Mesendoderm (in vitro differentiated cells): ENCODE measurements at regions not wholly inside any gene's neighbourhood (a gene's known extent, or its start where the extent isn't known, plus 50 kb on each side); places are given as distances from the start of the nearest gene placed in this dataset.

ENCODE experiments used
- DNase-seq: peaks from one replicate; pipeline ENCODE4 v3.0.0; 2013
- H2AK5ac ChIP-seq: 2 replicates; pipeline ENCODE4 v1.6.1; 2013; ENCODE audit warnings: low read length, inconsistent platforms
- H2BK120ac ChIP-seq: 2 replicates; pipeline ENCODE4 v1.6.1; 2013; ENCODE audit warnings: low read depth, mild to moderate bottlenecking, low read length, moderate library complexity, mixed read lengths
- H2BK15ac ChIP-seq: replicated peaks from 2 replicates; pipeline ENCODE4 v1.6.1; 2013; ENCODE audit warnings: low read depth, mild to moderate bottlenecking, moderate library complexity
- H2BK5ac ChIP-seq: 2 replicates; pipeline ENCODE4 v1.6.1; 2013; ENCODE audit warnings: low read length, inconsistent platforms
- H3K18ac ChIP-seq: 2 replicates; pipeline ENCODE4 v1.6.1; 2013; ENCODE audit warnings: mild to moderate bottlenecking, low read length, mixed read lengths
- H3K23ac ChIP-seq: one replicate; pipeline ENCODE4 v1.6.1; 2013; ENCODE audit warnings: low read length
- H3K27ac ChIP-seq: 2 replicates; pipeline ENCODE4 v1.5.1; 2013; ENCODE audit warnings: low read depth, mild to moderate bottlenecking, inconsistent platforms, low read length, moderate library complexity
- H3K27me3 ChIP-seq: 2 replicates; pipeline ENCODE4 v1.6.1; 2013; ENCODE audit warnings: low read length, control low read depth, mild to moderate bottlenecking, inconsistent platforms; ENCODE audit not compliant: insufficient read depth, poor library complexity
- H3K36me3 ChIP-seq: 2 replicates; pipeline ENCODE4 v1.6.1; 2013; ENCODE audit warnings: low read length, inconsistent platforms; ENCODE audit not compliant: control insufficient read depth, insufficient read depth
- H3K4ac ChIP-seq: one replicate; pipeline ENCODE4 v1.6.1; 2013; ENCODE audit warnings: low read depth, mild to moderate bottlenecking, low read length, moderate library complexity
- H3K4me1 ChIP-seq: 2 replicates; pipeline ENCODE4 v1.6.1; 2013; ENCODE audit warnings: low read depth, low read length, inconsistent platforms; ENCODE audit not compliant: control insufficient read depth
- H3K4me2 ChIP-seq: 2 replicates; pipeline ENCODE4 v1.6.1; 2013; ENCODE audit warnings: low read length
- H3K4me3 ChIP-seq: 2 replicates; pipeline ENCODE4 v1.5.1; 2013; ENCODE audit warnings: mild to moderate bottlenecking, low read length
- H3K56ac ChIP-seq: one replicate; pipeline ENCODE4 v1.6.1; 2013; ENCODE audit warnings: low read length
- H3K79me1 ChIP-seq: 2 replicates; pipeline ENCODE4 v1.6.1; 2013; ENCODE audit warnings: low read length, inconsistent platforms
- H3K79me2 ChIP-seq: 2 replicates; pipeline ENCODE4 v1.6.1; 2013; ENCODE audit warnings: mild to moderate bottlenecking, low read length; ENCODE audit not compliant: control insufficient read depth, insufficient read depth
- H3K9ac ChIP-seq: 2 replicates; pipeline ENCODE4 v1.6.1; 2013; ENCODE audit warnings: low read length, inconsistent platforms
- H4K5ac ChIP-seq: one replicate; pipeline ENCODE4 v1.6.1; 2013; ENCODE audit warnings: low read length
- H4K8ac ChIP-seq: one replicate; pipeline ENCODE4 v1.6.1; 2013; ENCODE audit warnings: low read depth, mild to moderate bottlenecking, control low read depth, low read length, moderate library complexity
- WGBS: extraction: QIAGEN DNeasy Blood & Tissue Kit; methylation state at CpG from one replicate; pipeline ENCODE4 v1.1.7; 2013; ENCODE audit warnings: low lambda C conversion rate, missing lambda C conversion rate; ENCODE audit not compliant: insufficient coverage; ENCODE audit errors: extremely low coverage; 5-methylcytosine and 5-hydroxymethylcytosine counted together

DNA sequence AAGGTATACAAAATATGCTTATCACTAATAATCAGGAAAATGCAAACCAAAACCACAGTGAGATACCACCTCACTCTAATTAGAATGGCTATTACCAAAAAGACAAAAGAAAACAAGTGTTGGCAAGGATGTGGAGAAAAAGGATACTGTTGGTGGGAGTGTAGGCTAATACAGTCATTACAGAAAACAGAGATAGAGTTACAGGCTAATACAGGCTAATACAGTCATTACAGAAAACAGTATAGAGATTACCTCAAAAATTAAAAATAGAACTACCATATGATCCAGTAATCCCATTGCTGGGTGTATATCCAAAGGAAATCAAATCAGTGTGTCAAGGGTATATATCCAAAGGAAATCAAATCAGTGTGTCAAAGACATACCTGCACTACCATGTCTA lies 238.4 kb downstream of the PLPP3 start:
- no peak overlapping the region for H3K9ac ChIP-seq
- no peak overlapping the region for H2BK5ac ChIP-seq
- no peak overlapping the region for H2AK5ac ChIP-seq
- no peaks in the 10 kb centered on the region for H3K79me1 ChIP-seq
- H4K8ac ChIP-seq = no peak overlapping the region
- no peak overlapping the region for H2BK15ac ChIP-seq
- no peak overlapping the region for H3K56ac ChIP-seq
- H3K27ac ChIP-seq = no peak overlapping the region
- H3K4me1 ChIP-seq = no peaks in the 10 kb centered on the region
- H3K23ac ChIP-seq = no peak overlapping the region
- H3K79me2 ChIP-seq = no peaks in the 10 kb centered on the region
- no peaks in the 10 kb centered on the region for H3K27me3 ChIP-seq
- H4K5ac ChIP-seq = no peak overlapping the region
- H2BK120ac ChIP-seq = no peak overlapping the region
- no peak overlapping the region for H3K4ac ChIP-seq
- no peak overlapping the region for H3K4me3 ChIP-seq
- H3K4me2 ChIP-seq = no peak overlapping the region
- no peaks in the 10 kb centered on the region for H3K36me3 ChIP-seq
- no peak for DNase-seq
- no peak overlapping the region for H3K18ac ChIP-seq

- Histone ChIP-seq H3K56ac (no peak overlapping the region), H4K5ac (no peak overlapping the region), H3K27ac (no peak overlapping the region), H3K79me2 (no peaks in the 10 kb centered on the region), H3K4me2 (no peak overlapping the region), H3K36me3 (no peaks in the 10 kb centered on the region), H3K27me3 (no peaks in the 10 kb centered on the region), H3K4me3 (no peak overlapping the region), H3K79me1 (no peaks in the 10 kb centered on the region), H2BK120ac (no peak overlapping the region), H3K4me1 (no peaks in the 10 kb centered on the region), H3K18ac (no peak overlapping the region), H2BK15ac (no peak overlapping the region), H3K23ac (no peak overlapping the region), H3K4ac (no peak overlapping the region), H4K8ac (no peak overlapping the region), H2BK5ac (no peak overlapping the region), H3K9ac (no peak overlapping the region), H2AK5ac (no peak overlapping the region)
- DNase-seq = no peak
- no CpG with 5 or more reads among the region's 6 CpGs for WGBS
These were observed 239.4 kb downstream of the PLPP3 start for GRCh38 chr1:56339786-56340465.

DNA sequence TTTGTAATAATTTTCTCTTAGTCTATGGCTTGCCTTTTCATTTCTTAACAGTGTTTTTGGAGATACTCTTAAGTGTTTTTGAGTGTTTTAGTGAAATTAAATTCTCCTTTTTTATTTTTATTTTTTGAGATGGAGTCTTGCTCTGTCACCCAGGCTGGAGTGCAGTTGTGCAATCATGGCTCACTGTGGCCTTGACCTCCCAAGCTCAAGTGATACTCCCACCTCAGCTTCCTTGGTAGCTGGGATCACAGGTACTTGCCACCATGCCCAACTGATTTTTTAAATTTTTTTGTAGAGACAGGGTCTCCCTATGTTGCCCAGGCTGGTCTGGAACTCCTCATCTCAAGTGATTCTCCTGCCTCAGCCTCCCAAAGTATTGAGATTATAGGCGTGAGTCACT lies 240.3 kb downstream of the PLPP3 start:
- Histone ChIP-seq H3K23ac (no peak overlapping the region), H3K4me2 (no peak overlapping the region), H3K9ac (no peak overlapping the region), H3K4ac (no peak overlapping the region), H3K4me1 (no peaks in the 10 kb centered on the region), H3K4me3 (no peak overlapping the region), H3K56ac (no peak overlapping the region), H4K5ac (no peak overlapping the region), H3K79me1 (no peaks in the 10 kb centered on the region), H3K18ac (no peak overlapping the region), H3K36me3 (no peaks in the 10 kb centered on the region), H2BK120ac (no peak overlapping the region), H4K8ac (no peak overlapping the region), H2BK5ac (no peak overlapping the region), H3K27me3 (no peaks in the 10 kb centered on the region), H3K79me2 (no peaks in the 10 kb centered on the region), H2AK5ac (no peak overlapping the region), H3K27ac (no peak overlapping the region), H2BK15ac (no peak overlapping the region)
- no peak for DNase-seq
- no CpG with 5 or more reads among the region's 1 CpG for whole genome bisulfite sequencing

DNA sequence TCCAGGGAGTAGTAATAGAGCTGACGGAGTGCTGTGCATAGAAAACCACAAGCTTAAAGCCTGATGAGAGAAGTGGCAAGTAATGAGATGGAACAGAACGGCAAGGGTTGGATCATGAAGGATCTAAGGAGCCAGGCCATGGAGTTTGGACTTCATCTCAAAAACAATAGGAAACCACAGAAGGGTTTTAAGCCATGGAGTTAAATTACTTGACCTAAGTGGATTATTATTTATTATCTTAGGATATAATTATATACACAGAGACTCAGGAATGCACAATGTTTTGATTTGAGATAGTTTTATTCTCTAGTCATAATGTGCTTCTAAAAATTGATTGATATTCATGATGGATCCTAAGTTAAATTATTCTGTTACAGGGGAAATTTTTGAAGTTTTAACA lies 242.4 kb downstream of the PLPP3 start:
- H3K27me3 ChIP-seq = no peaks in the 10 kb centered on the region
- H3K56ac ChIP-seq = no peak overlapping the region
- no peak overlapping the region for H3K9ac ChIP-seq
- DNase-seq = no peak
- H3K4me3 ChIP-seq = no peak overlapping the region
- no peak overlapping the region for H2BK120ac ChIP-seq
- H3K4me1 ChIP-seq = no peaks in the 10 kb centered on the region
- H3K27ac ChIP-seq = no peak overlapping the region
- H2BK5ac ChIP-seq = no peak overlapping the region
- H2AK5ac ChIP-seq = no peak overlapping the region
- H4K5ac ChIP-seq = no peak overlapping the region
- no peak overlapping the region for H2BK15ac ChIP-seq
- H3K79me1 ChIP-seq = no peaks in the 10 kb centered on the region
- no CpG with 5 or more reads among the region's 2 CpGs for WGBS
- H3K4ac ChIP-seq = no peak overlapping the region
- no peak overlapping the region for H3K23ac ChIP-seq
- no peak overlapping the region for H3K4me2 ChIP-seq
- H3K18ac ChIP-seq = no peak overlapping the region
- H3K36me3 ChIP-seq = no peaks in the 10 kb centered on the region
- H4K8ac ChIP-seq = no peak overlapping the region
- no peaks in the 10 kb centered on the region for H3K79me2 ChIP-seq

GRCh38 chr1:56335394-56335793 lies 244.0 kb downstream of the PLPP3 start:
- Histone ChIP-seq H3K4me3 (no peak overlapping the region), H3K9ac (no peak overlapping the region), H3K4ac (no peak overlapping the region), H3K56ac (no peak overlapping the region), H3K79me1 (no peaks in the 10 kb centered on the region), H4K5ac (no peak overlapping the region), H4K8ac (no peak overlapping the region), H2AK5ac (no peak overlapping the region), H2BK120ac (no peak overlapping the region), H3K36me3 (no peaks in the 10 kb centered on the region), H3K4me1 (no peaks in the 10 kb centered on the region), H3K18ac (no peak overlapping the region), H3K27me3 (no peaks in the 10 kb centered on the region), H3K4me2 (no peak overlapping the region), H2BK15ac (no peak overlapping the region), H3K27ac (no peak overlapping the region), H3K79me2 (no peaks in the 10 kb centered on the region), H3K23ac (no peak overlapping the region), H2BK5ac (no peak overlapping the region)
- DNase-seq = no peak
- WGBS = no CpG with 5 or more reads among the region's 1 CpG

GRCh38 chr1:56334047-56334446 lies 245.3 kb downstream of the PLPP3 start:
- Histone ChIP-seq H4K5ac (no peak overlapping the region), H3K79me1 (no peaks in the 10 kb centered on the region), H3K4me1 (no peaks in the 10 kb centered on the region), H2BK15ac (no peak overlapping the region), H3K23ac (no peak overlapping the region), H3K18ac (no peak overlapping the region), H3K27ac (no peak overlapping the region), H4K8ac (no peak overlapping the region), H2AK5ac (no peak overlapping the region), H3K79me2 (no peaks in the 10 kb centered on the region), H3K56ac (no peak overlapping the region), H3K4me3 (no peak overlapping the region), H3K4ac (no peak overlapping the region), H2BK5ac (no peak overlapping the region), H3K27me3 (no peaks in the 10 kb centered on the region), H2BK120ac (no peak overlapping the region), H3K4me2 (no peak overlapping the region), H3K36me3 (no peaks in the 10 kb centered on the region), H3K9ac (no peak overlapping the region)
- DNase-seq = no peak
- WGBS = no CpG with 5 or more reads among the region's 2 CpGs
